H9 (cell line): ENCODE measurements at regions not wholly inside any gene's neighbourhood (a gene's known extent, or its start where the extent isn't known, plus 50 kb on each side); places are given as distances from the start of the nearest gene placed in this dataset.

Experiments used
- DNase-seq: peaks from one replicate; pipeline ENCODE4 v3.0.0-alpha.2; 2017
- H2AFZ ChIP-seq: one replicate; pipeline ENCODE4 v1.6.1; 2013; ENCODE audit warnings: mild to moderate bottlenecking, low read length, control low read depth, moderate library complexity
- H2AK5ac ChIP-seq: 2 replicates; pipeline ENCODE4 v1.6.1; 2013; ENCODE audit warnings: low read length, control low read depth, mixed read lengths; ENCODE audit not compliant: insufficient read length
- H2BK120ac ChIP-seq: one replicate; pipeline ENCODE4 v1.6.1; 2013; ENCODE audit warnings: low read depth, mild to moderate bottlenecking, low read length, control low read depth, inconsistent platforms; ENCODE audit not compliant: poor library complexity, severe bottlenecking
- H2BK12ac ChIP-seq: 2 replicates; pipeline ENCODE4 v1.6.1; 2013; ENCODE audit warnings: low read length, control low read depth, mixed read lengths, low read depth; ENCODE audit not compliant: insufficient read length
- H2BK15ac ChIP-seq: 2 replicates; pipeline ENCODE4 v1.6.1; 2013; ENCODE audit warnings: low read depth, low read length, control low read depth
- H2BK20ac ChIP-seq: one replicate; pipeline ENCODE4 v1.6.1; 2013; ENCODE audit warnings: low read depth, mild to moderate bottlenecking, low read length, control low read depth, inconsistent platforms; ENCODE audit not compliant: poor library complexity, severe bottlenecking
- H2BK5ac ChIP-seq: 2 replicates; pipeline ENCODE4 v1.6.1; 2013; ENCODE audit warnings: low read length, control low read depth, mixed read lengths; ENCODE audit not compliant: insufficient read length
- H3K14ac ChIP-seq: 2 replicates; pipeline ENCODE4 v1.6.1; 2013; ENCODE audit warnings: low read length, control low read depth; ENCODE audit not compliant: insufficient read depth
- H3K18ac ChIP-seq: 2 replicates; pipeline ENCODE4 v1.6.1; 2013; ENCODE audit warnings: low read depth, mild to moderate bottlenecking, mixed read lengths, low read length, control low read depth; ENCODE audit not compliant: insufficient read length
- H3K23ac ChIP-seq: 2 replicates; pipeline ENCODE4 v1.6.1; 2013; ENCODE audit warnings: low read length, control low read depth, mixed read lengths, low read depth; ENCODE audit not compliant: insufficient read length
- H3K23me2 ChIP-seq: 2 replicates; pipeline ENCODE4 v1.6.1; 2013; ENCODE audit warnings: low read depth, mild to moderate bottlenecking, mixed read lengths, low read length, control low read depth; ENCODE audit not compliant: insufficient read length, poor library complexity, severe bottlenecking
- H3K27ac ChIP-seq: 2 replicates; pipeline ENCODE4 v1.5.1; 2013; ENCODE audit warnings: low read length, control low read depth, mixed read lengths, low read depth; ENCODE audit not compliant: insufficient read length
- H3K27me3 ChIP-seq: 2 replicates; pipeline ENCODE4 v1.6.1; 2013; ENCODE audit warnings: low read length, control low read depth, inconsistent platforms; ENCODE audit not compliant: insufficient read depth
- H3K4ac ChIP-seq: 2 replicates; pipeline ENCODE4 v1.6.1; 2013; ENCODE audit warnings: low read depth, mild to moderate bottlenecking, control low read depth, inconsistent platforms, low read length, moderate library complexity
- H3K4me1 ChIP-seq: 2 replicates; pipeline ENCODE4 v1.6.1; 2013; ENCODE audit warnings: low read length, control low read depth, inconsistent platforms; ENCODE audit not compliant: insufficient read depth
- H3K4me2 ChIP-seq: 2 replicates; pipeline ENCODE4 v1.6.1; 2013; ENCODE audit warnings: low read length, control low read depth, mixed read lengths; ENCODE audit not compliant: insufficient read length, insufficient read depth
- H3K56ac ChIP-seq: 2 replicates; pipeline ENCODE4 v1.6.1; 2013; ENCODE audit warnings: low read depth, mild to moderate bottlenecking, mixed read lengths, low read length, control low read depth; ENCODE audit not compliant: insufficient read length
- H3K79me1 ChIP-seq: 2 replicates; pipeline ENCODE4 v1.6.1; 2013; ENCODE audit warnings: low read depth, mild to moderate bottlenecking, moderate library complexity, low read length, control low read depth, inconsistent platforms; ENCODE audit not compliant: insufficient read depth, poor library complexity, severe bottlenecking
- H3K79me2 ChIP-seq: 2 replicates; pipeline ENCODE4 v1.6.1; 2013; ENCODE audit warnings: low read length, control low read depth, inconsistent platforms; ENCODE audit not compliant: insufficient read depth
- H3K9ac ChIP-seq: 2 replicates; pipeline ENCODE4 v1.6.1; 2013; ENCODE audit warnings: low read length, control low read depth, mixed read lengths; ENCODE audit not compliant: insufficient read length; ENCODE audit errors: extremely low read depth
- H3K9me3 ChIP-seq: one replicate; pipeline ENCODE4 v1.6.1; 2013; ENCODE audit warnings: low read depth, low read length, inconsistent platforms; ENCODE audit not compliant: control insufficient read depth
- H3T11ph ChIP-seq: one replicate; pipeline ENCODE4 v1.6.1; 2013; ENCODE audit warnings: mild to moderate bottlenecking, low read length, control low read depth, inconsistent platforms
- H4K20me1 ChIP-seq: one replicate; pipeline ENCODE4 v1.6.1; 2013; ENCODE audit not compliant: control insufficient read depth, insufficient read length, insufficient read depth
- H4K5ac ChIP-seq: 2 replicates; pipeline ENCODE4 v1.6.1; 2013; ENCODE audit warnings: low read depth, mild to moderate bottlenecking, mixed read lengths, low read length, control low read depth; ENCODE audit not compliant: insufficient read length
- H4K8ac ChIP-seq: replicated peaks from 2 replicates; pipeline ENCODE4 v1.6.1; 2013; ENCODE audit warnings: low read length, control low read depth, mixed read lengths, low read depth; ENCODE audit not compliant: insufficient read length
- H4K91ac ChIP-seq: 2 replicates; pipeline ENCODE4 v1.6.1; 2013; ENCODE audit warnings: low read depth, mild to moderate bottlenecking, moderate library complexity, mixed read lengths, low read length, control low read depth; ENCODE audit not compliant: insufficient read length
- H3K27ac Mint-ChIP-seq, 3 experiments: 2 replicates in 2 of 3; 3 replicates in 1 of 3; pipeline ENCODE4 v1.8.0; 2020 to 2021; ENCODE audit warnings: mixed read lengths in 3 of 3, mild to moderate bottlenecking in 1 of 3, moderate library complexity in 1 of 3
- H3K27me3 Mint-ChIP-seq: 2 replicates; pipeline ENCODE4 v1.8.0; 2021; ENCODE audit warnings: low read depth, mild to moderate bottlenecking, moderate library complexity, mixed read lengths
- H3K36me3 Mint-ChIP-seq, 3 experiments: 2 replicates in 2 of 3; 3 replicates in 1 of 3; pipeline ENCODE4 v1.8.0; 2020 to 2021; ENCODE audit warnings: low read depth in 3 of 3, mixed read lengths in 3 of 3; ENCODE audit not compliant: insufficient read depth in 1 of 3
- H3K4me1 Mint-ChIP-seq, 2 experiments: 2 replicates each; pipeline ENCODE4 v1.8.0; 2020; ENCODE audit warnings: mixed read lengths in 2 of 2
- H3K4me3 Mint-ChIP-seq, 2 experiments: 2 replicates in 1 of 2; 3 replicates in 1 of 2; pipeline ENCODE4 v1.8.0; 2020 to 2021; ENCODE audit warnings: mild to moderate bottlenecking in 2 of 2, mixed read lengths in 2 of 2, moderate library complexity in 1 of 2
- H3K9me3 Mint-ChIP-seq, 2 experiments: 2 replicates in 1 of 2; 3 replicates in 1 of 2; pipeline ENCODE4 v1.8.0; 2020; ENCODE audit warnings: mild to moderate bottlenecking in 2 of 2, mixed read lengths in 2 of 2, moderate library complexity in 1 of 2
- CTCF ChIP-seq: fragments of 200-600 bp; sonication (generic); conservative IDR thresholded peaks from 3 replicates; pipeline ENCODE4 v1.8.0; 2021; ENCODE audit warnings: antibody characterized with exemption, mild to moderate bottlenecking
- WGBS: extraction: QIAGEN DNeasy Blood & Tissue Kit; methylation state at CpG from one replicate; pipeline ENCODE4 v1.1.7; 2013; ENCODE audit warnings: missing lambda C conversion rate, low lambda C conversion rate, mixed read lengths; ENCODE audit not compliant: insufficient read length; ENCODE audit errors: extremely low coverage; 5-methylcytosine and 5-hydroxymethylcytosine counted together

- H3K27ac ChIP-seq, result no peak overlapping the region
- H4K91ac ChIP-seq, result no peak overlapping the region
- H3K14ac ChIP-seq, result no peak overlapping the region
- Mint-ChIP-seq H3K4me1 (no peaks in the 10 kb centered on the region), H3K9me3 (peaks cover 5 to 6% of the 10 kb centered on the region in 2 experiments; a peak in 4 of 5 replicates), H3K27ac (no peak overlapping the region), H3K4me3 (no peak overlapping the region), H3K36me3 (peaks cover 4 to 9% (median 5%) of the 10 kb centered on the region in 3 experiments; a peak in 4 of 7 replicates), H3K27me3 (no peaks in the 10 kb centered on the region)
- H4K5ac ChIP-seq, result no peak overlapping the region
- no peak overlapping the region for H3K4ac ChIP-seq
- no peak for TF ChIP-seq CTCF
- no peaks in the 10 kb centered on the region for H3K9me3 ChIP-seq
- H3K9ac ChIP-seq, result no peak overlapping the region
- no peaks in the 10 kb centered on the region for H3K4me1 ChIP-seq
- H3K4me2 ChIP-seq, result no peak overlapping the region
- no peak overlapping the region for H2BK5ac ChIP-seq
- H3K79me2 ChIP-seq, result no peaks in the 10 kb centered on the region
- H3T11ph ChIP-seq, result no peak overlapping the region
- H3K27me3 ChIP-seq, result no peaks in the 10 kb centered on the region
- no peak overlapping the region for H2AFZ ChIP-seq
- no peak for DNase-seq
- no peak overlapping the region for H2BK120ac ChIP-seq
- no peaks in the 10 kb centered on the region for H3K23me2 ChIP-seq
- no peaks in the 10 kb centered on the region for H4K20me1 ChIP-seq
- no CpG with 5 or more reads among the region's 4 CpGs for WGBS
- H3K56ac ChIP-seq, result no peak overlapping the region
- no peak overlapping the region for H2AK5ac ChIP-seq
- H2BK15ac ChIP-seq, result no peak overlapping the region
- no peak overlapping the region for H3K18ac ChIP-seq
- H4K8ac ChIP-seq, result no peak overlapping the region
- H3K23ac ChIP-seq, result no peak overlapping the region
- H2BK12ac ChIP-seq, result no peak overlapping the region
- H3K79me1 ChIP-seq, result no peaks in the 10 kb centered on the region
- H2BK20ac ChIP-seq, result no peak overlapping the region
Observed at GRCh38 chr12:83866477-83866876, 1046.1 kb downstream of the SLC6A15 start.
